Ovary (tissue), 7 donors: ENCODE measurements at regions not wholly inside any gene's neighbourhood (a gene's known extent, or its start where the extent isn't known, plus 50 kb on each side); places are given as distances from the start of the nearest gene placed in this dataset.

Experiments used
- DNase-seq, 5 donors: peaks; one replicate each; pipeline ENCODE4 v3.0.0-alpha.2; 2019 to 2020
- H3K27ac ChIP-seq, 2 donors: fragments of 200-600 bp; one replicate each; pipeline versions ENCODE4 v1.5.1 to v1.8.0; 2019 to 2022
- H3K27me3 ChIP-seq: fragments of 200-600 bp; one replicate; pipeline ENCODE4 v1.8.0; 2022
- H3K36me3 ChIP-seq: fragments of 200-600 bp; sonication (generic); one replicate; pipeline ENCODE4 v1.5.1; 2019
- H3K4me1 ChIP-seq: one replicate; pipeline ENCODE4 v1.8.1; 2013; ENCODE audit warnings: mild to moderate bottlenecking, moderate library complexity; ENCODE audit not compliant: insufficient read depth
- H3K4me3 ChIP-seq: fragments of 200-600 bp; sonication (generic); one replicate; pipeline ENCODE4 v1.5.1; 2017
- H3K9me3 ChIP-seq, 2 donors: fragments of 200-600 bp in 1 of 2; sonication (generic) in 1 of 2; one replicate each; pipeline versions ENCODE4 v1.5.1 to v1.8.1; 2013 to 2019; ENCODE audit warnings: mild to moderate bottlenecking in 1 of 2, moderate library complexity in 1 of 2
- CTCF ChIP-seq, 3 donors: fragments of 450-650 bp in 2 of 3; fragments of 200-600 bp in 1 of 3; IDR thresholded peaks; one replicate each; pipeline versions ENCODE4 v1.5.1 to v1.8.0; 2016 to 2022; ENCODE audit warnings: antibody characterized with exemption in 3 of 3, mild to moderate bottlenecking in 1 of 3
- EP300 ChIP-seq: sonication (generic); formaldehyde crosslinking; IDR thresholded peaks from one replicate; pipeline ENCODE4 v1.6.1; 2017; ENCODE audit warnings: antibody characterized with exemption
- POLR2A ChIP-seq: fragments of 450-650 bp; IDR thresholded peaks from one replicate; pipeline ENCODE4 v1.6.1; 2017; ENCODE audit warnings: antibody characterized with exemption, mild to moderate bottlenecking, moderate library complexity
- WGBS, 3 donors: extraction: QIAGEN DNeasy Blood & Tissue Kit in 1 of 3; methylation state at CpG; one replicate each; pipeline versions ENCODE4 v1.1.5 to v1.1.7; 2013 to 2017; 5-methylcytosine and 5-hydroxymethylcytosine counted together
- intact Hi-C, 4 donors: fragments of 100-400 bp; cut with DNase I; formaldehyde crosslinking; loops; one replicate each; pipeline versions ENCODE4 v1.11.0 to v1.15.1; 2022 to 2023
- donor health status: DM: no; HTN: no; CAD: no; lungs with moderate emphysema.
- donor health status: DM: no; HTN: no; CAD: no.
- donor health status: Bipolar disorder and iron deficiency.
- donor health status: DM: no; HTN: no; CAD: no.
- donor health status: DM: yes; HTN: yes; CAD: no.

- H3K36me3 ChIP-seq, result no peaks in the 10 kb centered on the region
- peak; percentile 48 to 55 (median 49) for DNase-seq
- peak overlapping the region; percentile 46 to 65 for H3K27ac ChIP-seq
- H3K9me3 ChIP-seq, result no peaks in the 10 kb centered on the region
- intact Hi-C loops, result loop anchor here in 1 of 4 donors (10.0 kb wide), 1 partner anchor 284 kb away; the partner anchor contains the start of gene BBX
- peak overlapping the region; percentile 87 for H3K4me3 ChIP-seq
- H3K27me3 ChIP-seq, result no peaks in the 10 kb centered on the region
- H3K4me1 ChIP-seq, result peaks cover 4% of the 10 kb centered on the region
- TF ChIP-seq CTCF (IDR thresholded peaks at IDR 0.05) (no peak), EP300 (no peak), POLR2A (no peak)
- WGBS, 3 donors, result 1 to 2% (median 1%) methylated on average over 7 of the region's 7 CpGs
Measured at GRCh38 chr3:107241217-107241616, 136.0 kb upstream of the CCDC54 start.

- Histone ChIP-seq H3K27ac (no peak overlapping the region), H3K4me1 (peaks cover 4% of the 10 kb centered on the region), H3K36me3 (no peaks in the 10 kb centered on the region), H3K9me3 (no peaks in the 10 kb centered on the region), H3K27me3 (no peaks in the 10 kb centered on the region), H3K4me3 (peak overlapping the region; percentile 87)
- no peak for TF ChIP-seq EP300
- no peak for TF ChIP-seq POLR2A
- TF ChIP-seq CTCF (IDR thresholded peaks at IDR 0.05), result no peak
- no peak for DNase-seq
- intact Hi-C loops, result loop anchor here in 1 of 4 donors (10.0 kb wide), 1 partner anchor 282 kb away; the partner anchor contains the start of gene BBX
- WGBS, 3 donors, result 19 to 34% (median 26%) methylated on average over 8 of the region's 8 CpGs
Measured at GRCh38 chr3:107242579-107242978, 134.7 kb upstream of the CCDC54 start.

GRCh38 chr3:107247116-107247515, 130.1 kb upstream of the CCDC54 start:
- Histone ChIP-seq H3K36me3 (no peaks in the 10 kb centered on the region), H3K4me1 (peaks cover 4% of the 10 kb centered on the region), H3K27ac (no peak overlapping the region), H3K27me3 (no peaks in the 10 kb centered on the region), H3K4me3 (no peak overlapping the region), H3K9me3 (no peaks in the 10 kb centered on the region)
- 96 to 98% (median 97%) methylated on average over 2 of the region's 2 CpGs for WGBS, 3 donors
- DNase-seq, result no peak
- TF ChIP-seq CTCF (IDR thresholded peaks at IDR 0.05), result no peak
- no peak for TF ChIP-seq POLR2A
- no peak for TF ChIP-seq EP300
- intact Hi-C loops, result loop anchor here in 1 of 4 donors (10.0 kb wide), 1 partner anchor 278 kb away; the partner anchor contains the start of gene BBX

- Histone ChIP-seq H3K9me3 (no peaks in the 10 kb centered on the region), H3K4me3 (no peak overlapping the region), H3K4me1 (peaks cover 1% of the 10 kb centered on the region), H3K27ac (no peak overlapping the region), H3K27me3 (no peaks in the 10 kb centered on the region), H3K36me3 (no peaks in the 10 kb centered on the region)
- no peak for DNase-seq
- intact Hi-C loops, result loop anchor here in 1 of 4 donors (10.0 kb wide), 1 partner anchor 276 kb away; the partner anchor contains the start of gene BBX
- WGBS, 3 donors, result 96 to 100% (median 97%) methylated on average over 2 of the region's 2 CpGs
- TF ChIP-seq CTCF (IDR thresholded peaks at IDR 0.05), result no peak
- no peak for TF ChIP-seq POLR2A
- no peak for TF ChIP-seq EP300
Measured at GRCh38 chr3:107249132-107249531, 128.1 kb upstream of the CCDC54 start.
